ENCODE measurements at regions not wholly inside any gene's neighbourhood (a gene's known extent, or its start where the extent isn't known, plus 50 kb on each side); places are given as distances from the start of the nearest gene placed in this dataset.
A peak's percentile ranks its signal among the peaks of the same experiment; 100 is the strongest.

- in situ Hi-C loops (cut with HindIII; ENCODE audit: low pct_ligation_motif_present, low pct_unique_long_range_greater_than_20kb, low sequenced_read_pairs): no loop called here
- DNase-seq: peak; percentile 3
Measured at GRCh38 chr16:79768276-79768970, 167.9 kb upstream of the MAF start.

- peak; percentile 54 for DNase-seq
- in situ Hi-C loops (cut with HindIII; ENCODE audit: low pct_ligation_motif_present, low pct_unique_long_range_greater_than_20kb, low sequenced_read_pairs): no loop called here
Measured at GRCh38 chr16:79767421-79768275, 167.1 kb upstream of the MAF start.

- in situ Hi-C loops (cut with HindIII; ENCODE audit: low pct_ligation_motif_present, low pct_unique_long_range_greater_than_20kb, low sequenced_read_pairs): no loop called here
- no peak for DNase-seq
Measured at GRCh38 chr16:79765901-79766394, 165.4 kb upstream of the MAF start.

GRCh38 chr16:79765431-79765830 is 164.9 kb upstream of the MAF start:
- in situ Hi-C loops (cut with HindIII; ENCODE audit: low pct_ligation_motif_present, low pct_unique_long_range_greater_than_20kb, low sequenced_read_pairs): no loop called here
- DNase-seq: no peak

- no peak for DNase-seq
- in situ Hi-C loops (cut with HindIII; ENCODE audit: low pct_ligation_motif_present, low pct_unique_long_range_greater_than_20kb, low sequenced_read_pairs): no loop called here
Measured at GRCh38 chr16:79764415-79765110, 164.0 kb upstream of the MAF start.

GRCh38 chr16:79762217-79762616 is 161.7 kb upstream of the MAF start:
- in situ Hi-C loops (cut with HindIII; ENCODE audit: low pct_ligation_motif_present, low pct_unique_long_range_greater_than_20kb, low sequenced_read_pairs): no loop called here

GRCh38 chr16:79758615-79759346 is 158.2 kb upstream of the MAF start:
- in situ Hi-C loops (cut with HindIII; ENCODE audit: low pct_ligation_motif_present, low pct_unique_long_range_greater_than_20kb, low sequenced_read_pairs): no loop called here
- no peak for DNase-seq

More at GRCh38 chr16:79762217-79762616, 161.7 kb upstream of the MAF start:
- DNase-seq: no peak

GRCh38 chr16:79757968-79758367 is 157.4 kb upstream of the MAF start:
- no peak for DNase-seq
- in situ Hi-C loops (cut with HindIII; ENCODE audit: low pct_ligation_motif_present, low pct_unique_long_range_greater_than_20kb, low sequenced_read_pairs): no loop called here

GRCh38 chr16:79757163-79757562 is 156.6 kb upstream of the MAF start:
- DNase-seq: no peak
- in situ Hi-C loops (cut with HindIII; ENCODE audit: low pct_ligation_motif_present, low pct_unique_long_range_greater_than_20kb, low sequenced_read_pairs): no loop called here

- in situ Hi-C loops (cut with HindIII; ENCODE audit: low pct_ligation_motif_present, low pct_unique_long_range_greater_than_20kb, low sequenced_read_pairs): no loop called here
Measured at GRCh38 chr16:79756571-79756970, 156.0 kb upstream of the MAF start.

GRCh38 chr16:79754501-79754900 is 154.0 kb upstream of the MAF start:
- no peak for DNase-seq
- in situ Hi-C loops (cut with HindIII; ENCODE audit: low pct_ligation_motif_present, low pct_unique_long_range_greater_than_20kb, low sequenced_read_pairs): no loop called here

More at GRCh38 chr16:79756571-79756970, 156.0 kb upstream of the MAF start:
- no peak for DNase-seq

GRCh38 chr16:79754081-79754480 is 153.5 kb upstream of the MAF start:
- in situ Hi-C loops (cut with HindIII; ENCODE audit: low pct_ligation_motif_present, low pct_unique_long_range_greater_than_20kb, low sequenced_read_pairs): no loop called here
- no peak for DNase-seq

- in situ Hi-C loops (cut with HindIII; ENCODE audit: low pct_ligation_motif_present, low pct_unique_long_range_greater_than_20kb, low sequenced_read_pairs): no loop called here
- DNase-seq: no peak
Measured at GRCh38 chr16:79753286-79753685, 152.7 kb upstream of the MAF start.

- in situ Hi-C loops (cut with HindIII; ENCODE audit: low pct_ligation_motif_present, low pct_unique_long_range_greater_than_20kb, low sequenced_read_pairs): no loop called here
- DNase-seq: no peak
Measured at GRCh38 chr16:79752396-79752795, 151.9 kb upstream of the MAF start.

- no peak for DNase-seq
- in situ Hi-C loops (cut with HindIII; ENCODE audit: low pct_ligation_motif_present, low pct_unique_long_range_greater_than_20kb, low sequenced_read_pairs): no loop called here
Measured at GRCh38 chr16:79751471-79752184, 151.1 kb upstream of the MAF start.

GRCh38 chr16:79750311-79750710 is 149.8 kb upstream of the MAF start:
- DNase-seq: no peak
- in situ Hi-C loops (cut with HindIII; ENCODE audit: low pct_ligation_motif_present, low pct_unique_long_range_greater_than_20kb, low sequenced_read_pairs): no loop called here

GRCh38 chr16:79748629-79749028 is 148.1 kb upstream of the MAF start:
- DNase-seq: no peak
- in situ Hi-C loops (cut with HindIII; ENCODE audit: low pct_ligation_motif_present, low pct_unique_long_range_greater_than_20kb, low sequenced_read_pairs): no loop called here

- DNase-seq: no peak
- in situ Hi-C loops (cut with HindIII; ENCODE audit: low pct_ligation_motif_present, low pct_unique_long_range_greater_than_20kb, low sequenced_read_pairs): no loop called here
Measured at GRCh38 chr16:79747688-79748087, 147.2 kb upstream of the MAF start.

Measured in ACHN (cell line).